OCI-LY1 (cell line): ENCODE measurements at regions not wholly inside any gene's neighbourhood (a gene's known extent, or its start where the extent isn't known, plus 50 kb on each side); places are given as distances from the start of the nearest gene placed in this dataset.

Source experiments
- H2AFZ ChIP-seq: fragments of 200-600 bp; sonication (generic), shearing (Covaris generic); 2 replicates; pipeline ENCODE4 v1.6.0; 2014; ENCODE audit warnings: antibody characterized with exemption, mild to moderate bottlenecking, low read length
- H3F3A ChIP-seq: fragments of 200-600 bp; sonication (generic), shearing (Covaris generic); 2 replicates; pipeline ENCODE4 v1.6.0; 2014; ENCODE audit warnings: mild to moderate bottlenecking, antibody characterized with exemption, low read length, moderate library complexity; ENCODE audit not compliant: insufficient read depth
- H3K27ac ChIP-seq: fragments of 200-600 bp; sonication (generic); 2 replicates; pipeline ENCODE4 v1.5.1; 2014; ENCODE audit warnings: low read length, mixed run types, mild to moderate bottlenecking, low read depth; ENCODE audit not compliant: poor library complexity, severe bottlenecking
- H3K27me3 ChIP-seq: fragments of 200-600 bp; sonication (generic); 2 replicates; pipeline ENCODE4 v1.6.0; 2014; ENCODE audit warnings: antibody characterized with exemption, mild to moderate bottlenecking, low read length, moderate library complexity; ENCODE audit not compliant: insufficient read depth
- H3K36me3 ChIP-seq: fragments of 200-600 bp; sonication (generic); 2 replicates; pipeline ENCODE4 v1.6.1; 2014; ENCODE audit warnings: mild to moderate bottlenecking, antibody characterized with exemption, low read length, moderate library complexity, mixed read lengths; ENCODE audit not compliant: insufficient read depth
- H3K4me1 ChIP-seq: fragments of 200-600 bp; sonication (generic); 2 replicates; pipeline ENCODE4 v1.5.1; 2014; ENCODE audit warnings: mild to moderate bottlenecking, low read length, moderate library complexity; ENCODE audit not compliant: insufficient read depth, severe bottlenecking
- H3K4me2 ChIP-seq: fragments of 200-600 bp; sonication (generic), shearing (Covaris generic); 2 replicates; pipeline ENCODE4 v1.6.1; 2014; ENCODE audit warnings: low read length
- H3K4me3 ChIP-seq: fragments of 200-600 bp; sonication (generic); 2 replicates; pipeline ENCODE4 v1.5.1; 2014; ENCODE audit warnings: low read length, low read depth, mild to moderate bottlenecking, mixed read lengths; ENCODE audit not compliant: poor library complexity, severe bottlenecking
- H3K79me2 ChIP-seq: fragments of 200-600 bp; shearing (Covaris generic); 2 replicates; pipeline ENCODE4 v1.6.1; 2016; ENCODE audit warnings: mixed run types, low read length, mixed read lengths; ENCODE audit not compliant: insufficient read depth
- H3K9ac ChIP-seq: fragments of 200-600 bp; sonication (generic), shearing (Covaris generic); 2 replicates; pipeline ENCODE4 v1.6.1; 2014; ENCODE audit warnings: mild to moderate bottlenecking, low read length, mixed read lengths
- H3K9me2 ChIP-seq: fragments of 200-600 bp; sonication (generic), shearing (Covaris generic); 2 replicates; pipeline ENCODE4 v1.6.1; 2014; ENCODE audit warnings: low read depth, mild to moderate bottlenecking, low read length, mixed read lengths
- H3K9me3 ChIP-seq: fragments of 200-600 bp; shearing (Covaris generic); 2 replicates; pipeline ENCODE4 v1.6.1; 2014; ENCODE audit warnings: low read length, mixed read lengths
- H4K20me1 ChIP-seq: fragments of 200-600 bp; sonication (generic), shearing (Covaris generic); 2 replicates; pipeline ENCODE4 v1.6.0; 2016; ENCODE audit warnings: mild to moderate bottlenecking, low read length; ENCODE audit not compliant: insufficient read depth
- EZH2 ChIP-seq: fragments of 200-600 bp; sonication (generic), shearing (Covaris generic); IDR thresholded peaks from 2 replicates; pipeline ENCODE4 v1.8.0; 2017; ENCODE audit warnings: borderline replicate concordance, mixed run types, mild to moderate bottlenecking, antibody characterized with exemption, low read length, moderate library complexity, mixed read lengths
- TF ChIP-seq, protein P1 (sequence below): fragments of 200-600 bp; sonication (generic), shearing (Covaris generic); IDR thresholded peaks from 2 replicates; pipeline ENCODE4 v1.5.1; 2017; ENCODE audit warnings: mild to moderate bottlenecking, antibody characterized with exemption, low read length, moderate library complexity, mixed read lengths

DNA sequence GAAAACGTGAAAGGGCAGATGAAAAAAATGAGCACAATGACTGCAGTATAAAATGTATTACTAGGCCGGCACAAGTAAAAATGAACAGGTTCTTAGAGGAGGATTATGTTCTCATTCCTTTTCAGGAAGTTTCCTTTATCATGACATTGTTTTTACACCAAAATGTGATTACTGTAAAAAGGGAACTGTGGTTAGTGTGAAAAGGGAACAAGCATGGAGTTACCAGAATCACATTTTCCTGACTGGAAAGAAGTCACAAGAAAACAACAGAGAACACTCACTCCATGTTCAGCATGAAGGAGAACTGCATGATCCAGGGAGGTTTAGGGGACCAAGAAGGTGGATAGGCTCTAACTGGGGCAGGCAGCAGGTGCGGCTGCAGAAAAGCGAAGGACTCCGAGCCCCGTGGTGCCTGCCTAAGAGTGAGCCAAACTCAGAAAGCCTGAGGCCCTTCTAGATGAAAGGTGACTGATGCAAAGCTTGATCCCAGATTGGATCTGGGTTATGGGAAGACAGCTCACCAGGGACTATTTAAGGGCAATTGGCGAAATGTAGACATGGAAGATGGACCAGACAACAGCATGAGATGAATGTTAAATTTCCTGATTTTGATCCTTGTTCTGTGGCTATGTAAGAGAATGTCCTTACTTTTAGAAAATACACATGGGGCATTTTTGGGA is 77.3 kb downstream of the CCR1 start:
- no peak overlapping the region for H3K27ac ChIP-seq
- no peaks in the 10 kb centered on the region for H3K79me2 ChIP-seq
- no peak overlapping the region for H3K4me3 ChIP-seq
- H3K27me3 ChIP-seq = no peaks in the 10 kb centered on the region
- no peaks in the 10 kb centered on the region for H4K20me1 ChIP-seq
- H3K9me3 ChIP-seq = peaks cover 3% of the 10 kb centered on the region; the same call in 1 of the 2 replicates
- H3K36me3 ChIP-seq = no peaks in the 10 kb centered on the region
- H3F3A ChIP-seq = no peaks in the 10 kb centered on the region
- no peak overlapping the region for H3K9ac ChIP-seq
- H3K9me2 ChIP-seq = no peaks in the 10 kb centered on the region
- TF ChIP-seq, protein P1, sequence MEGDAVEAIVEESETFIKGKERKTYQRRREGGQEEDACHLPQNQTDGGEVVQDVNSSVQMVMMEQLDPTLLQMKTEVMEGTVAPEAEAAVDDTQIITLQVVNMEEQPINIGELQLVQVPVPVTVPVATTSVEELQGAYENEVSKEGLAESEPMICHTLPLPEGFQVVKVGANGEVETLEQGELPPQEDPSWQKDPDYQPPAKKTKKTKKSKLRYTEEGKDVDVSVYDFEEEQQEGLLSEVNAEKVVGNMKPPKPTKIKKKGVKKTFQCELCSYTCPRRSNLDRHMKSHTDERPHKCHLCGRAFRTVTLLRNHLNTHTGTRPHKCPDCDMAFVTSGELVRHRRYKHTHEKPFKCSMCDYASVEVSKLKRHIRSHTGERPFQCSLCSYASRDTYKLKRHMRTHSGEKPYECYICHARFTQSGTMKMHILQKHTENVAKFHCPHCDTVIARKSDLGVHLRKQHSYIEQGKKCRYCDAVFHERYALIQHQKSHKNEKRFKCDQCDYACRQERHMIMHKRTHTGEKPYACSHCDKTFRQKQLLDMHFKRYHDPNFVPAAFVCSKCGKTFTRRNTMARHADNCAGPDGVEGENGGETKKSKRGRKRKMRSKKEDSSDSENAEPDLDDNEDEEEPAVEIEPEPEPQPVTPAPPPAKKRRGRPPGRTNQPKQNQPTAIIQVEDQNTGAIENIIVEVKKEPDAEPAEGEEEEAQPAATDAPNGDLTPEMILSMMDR = no peak
- TF ChIP-seq EZH2 = no peak
- H2AFZ ChIP-seq = no peak overlapping the region
- no peaks in the 10 kb centered on the region for H3K4me1 ChIP-seq
- H3K4me2 ChIP-seq = no peak overlapping the region

DNA sequence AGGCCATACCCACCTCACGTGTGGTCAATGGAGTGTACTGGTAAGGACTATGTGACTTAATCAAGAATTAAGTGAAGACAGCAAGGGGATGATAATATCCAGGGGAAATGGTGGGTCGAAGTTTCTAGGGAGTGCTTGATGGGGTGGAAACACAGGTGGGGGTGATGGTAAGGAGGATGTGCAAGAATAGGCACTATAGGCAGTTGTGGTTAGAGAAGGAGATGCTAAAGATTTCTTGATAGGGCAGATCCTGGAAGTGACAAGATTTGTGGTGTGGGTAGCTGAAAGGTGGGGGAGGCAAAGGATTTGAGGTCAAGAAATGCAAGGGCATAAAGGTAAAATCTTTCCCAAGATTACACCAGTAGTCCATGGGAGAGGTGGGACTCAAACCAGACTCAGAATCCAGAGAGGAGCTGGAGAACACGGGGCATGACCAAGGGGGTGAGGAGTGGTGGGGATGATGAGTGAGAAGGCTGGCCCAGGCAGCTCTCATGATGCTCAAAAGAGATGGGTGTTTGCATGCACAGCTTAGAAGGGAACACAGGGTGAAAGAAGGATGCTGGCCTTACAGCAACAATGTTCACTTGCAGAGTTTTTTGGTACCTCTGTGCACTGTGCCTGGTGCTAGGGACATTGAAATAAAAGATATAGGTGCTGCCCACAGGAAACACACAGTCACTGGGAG is 78.4 kb downstream of the CCR1 start:
- Histone ChIP-seq H3K27ac (no peak overlapping the region), H3K79me2 (no peaks in the 10 kb centered on the region), H2AFZ (no peak overlapping the region), H3K4me1 (no peaks in the 10 kb centered on the region), H4K20me1 (no peaks in the 10 kb centered on the region), H3K9me3 (peaks cover 3% of the 10 kb centered on the region; the same call in 1 of the 2 replicates), H3K9me2 (no peaks in the 10 kb centered on the region), H3K36me3 (no peaks in the 10 kb centered on the region), H3K27me3 (no peaks in the 10 kb centered on the region), H3K9ac (no peak overlapping the region), H3F3A (no peaks in the 10 kb centered on the region), H3K4me2 (no peak overlapping the region), H3K4me3 (no peak overlapping the region)
- TF ChIP-seq, protein P1 = no peak
- TF ChIP-seq EZH2 = no peak

DNA sequence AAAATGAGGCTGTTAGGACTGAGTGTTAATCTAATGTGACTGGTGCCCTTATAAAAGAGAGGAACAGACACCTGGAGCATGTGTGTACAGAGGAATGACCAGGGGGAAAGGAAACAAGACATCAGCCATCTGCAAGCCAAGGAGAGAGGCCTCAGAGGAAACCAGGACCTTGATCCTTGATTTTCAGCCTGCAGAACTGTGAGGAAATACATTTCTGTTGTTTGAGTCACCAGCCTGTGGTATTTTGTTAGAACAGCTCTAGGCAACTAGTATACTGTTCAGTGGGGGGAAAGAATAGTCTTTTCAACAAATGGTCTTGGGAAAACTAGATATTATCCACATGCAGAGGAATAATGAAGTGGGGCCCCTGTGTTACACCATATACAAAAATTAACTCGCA is 80.6 kb downstream of the CCR1 start:
- H3K4me1 ChIP-seq = no peaks in the 10 kb centered on the region
- H3K4me2 ChIP-seq = no peak overlapping the region
- H3K9me3 ChIP-seq = peaks cover 3% of the 10 kb centered on the region; the same call in 1 of the 2 replicates
- no peak overlapping the region for H2AFZ ChIP-seq
- no peaks in the 10 kb centered on the region for H3K27me3 ChIP-seq
- TF ChIP-seq EZH2 = no peak
- TF ChIP-seq, protein P1 = no peak
- no peaks in the 10 kb centered on the region for H3F3A ChIP-seq
- no peaks in the 10 kb centered on the region for H3K79me2 ChIP-seq
- no peak overlapping the region for H3K27ac ChIP-seq
- H3K9ac ChIP-seq = no peak overlapping the region
- H3K4me3 ChIP-seq = no peak overlapping the region
- H4K20me1 ChIP-seq = no peaks in the 10 kb centered on the region
- no peaks in the 10 kb centered on the region for H3K36me3 ChIP-seq
- no peaks in the 10 kb centered on the region for H3K9me2 ChIP-seq
